IPS DF 19.7 (cell line): ENCODE measurements at regions not wholly inside any gene's neighbourhood (a gene's known extent, or its start where the extent isn't known, plus 50 kb on each side); places are given as distances from the start of the nearest gene placed in this dataset.
"Not testable (repeated sequence)": the region's sequence is repeated elsewhere in the genome, so short reads cannot be mapped to it uniquely, and the experiment has no call there.

ENCODE experiments used
- DNase-seq: peaks from one replicate; pipeline ENCODE4 v3.0.0-alpha.2; 2013; ENCODE audit warnings: low read depth, low spot score

DNA sequence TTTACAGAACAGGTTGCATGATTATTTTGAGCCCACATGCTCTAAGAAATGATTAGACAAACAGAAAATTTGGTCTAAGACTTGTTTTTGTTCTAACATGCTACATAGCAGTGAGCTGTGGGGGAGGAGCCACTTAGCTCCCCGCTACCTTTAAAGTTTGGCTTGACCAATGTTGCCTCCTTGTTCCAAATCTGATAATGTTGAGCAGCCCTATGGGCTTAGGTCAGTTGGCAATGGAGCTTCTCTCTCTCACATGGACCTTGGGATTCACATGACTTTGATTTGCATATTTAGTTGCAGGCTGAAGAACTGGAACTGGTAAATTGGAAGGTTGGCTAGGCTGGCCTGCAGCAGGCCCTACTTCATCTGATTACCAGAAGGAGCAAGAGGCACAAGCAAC, 116.4 kb downstream of the EBLN2 start:
- no peak for DNase-seq

- no peak for DNase-seq
Observed at GRCh38 chr3:73179601-73180000, 118.1 kb downstream of the EBLN2 start.

- DNase-seq: no peak
Observed at GRCh38 chr3:73186741-73187140, 125.3 kb downstream of the EBLN2 start.

DNA sequence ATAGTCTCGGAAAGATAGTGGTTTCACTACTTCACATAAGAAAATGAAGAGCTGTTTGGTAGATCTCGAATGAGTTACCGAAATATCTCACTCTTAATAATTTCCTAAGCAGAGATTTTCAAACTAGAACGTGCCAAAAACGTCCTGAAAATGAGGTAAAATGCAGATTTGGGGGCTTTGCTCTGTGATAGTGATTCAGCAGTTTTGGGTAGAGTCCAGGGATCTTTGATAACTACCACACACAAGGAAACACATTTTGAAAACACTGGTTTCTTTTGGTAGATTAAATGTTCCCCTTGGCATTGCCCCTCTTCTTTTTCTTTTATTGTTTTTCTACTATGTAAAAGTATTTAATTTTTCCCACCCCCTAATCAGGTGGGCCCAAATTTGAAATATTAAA, 125.9 kb downstream of the EBLN2 start:
- no peak for DNase-seq

DNA sequence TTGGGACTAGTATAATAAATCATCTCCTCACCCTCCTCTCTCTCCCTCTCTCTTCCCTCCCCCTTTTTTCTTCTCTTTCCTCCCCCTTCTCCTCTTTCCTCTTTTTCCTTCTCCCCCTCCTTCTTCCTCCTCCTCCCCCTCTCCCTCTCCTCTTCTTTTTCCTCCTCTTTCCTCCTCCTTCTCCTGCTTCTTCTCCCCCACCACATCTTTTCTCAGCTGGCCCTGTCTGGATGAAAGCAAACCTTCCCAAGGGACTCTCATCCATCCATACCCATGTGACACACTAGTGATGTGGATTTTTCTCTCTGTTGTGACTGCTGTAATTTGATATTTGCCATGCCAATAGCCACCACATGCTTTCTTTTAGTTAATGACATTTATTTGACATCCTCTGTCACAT, 127.2 kb downstream of the EBLN2 start:
- DNase-seq: no peak

DNA sequence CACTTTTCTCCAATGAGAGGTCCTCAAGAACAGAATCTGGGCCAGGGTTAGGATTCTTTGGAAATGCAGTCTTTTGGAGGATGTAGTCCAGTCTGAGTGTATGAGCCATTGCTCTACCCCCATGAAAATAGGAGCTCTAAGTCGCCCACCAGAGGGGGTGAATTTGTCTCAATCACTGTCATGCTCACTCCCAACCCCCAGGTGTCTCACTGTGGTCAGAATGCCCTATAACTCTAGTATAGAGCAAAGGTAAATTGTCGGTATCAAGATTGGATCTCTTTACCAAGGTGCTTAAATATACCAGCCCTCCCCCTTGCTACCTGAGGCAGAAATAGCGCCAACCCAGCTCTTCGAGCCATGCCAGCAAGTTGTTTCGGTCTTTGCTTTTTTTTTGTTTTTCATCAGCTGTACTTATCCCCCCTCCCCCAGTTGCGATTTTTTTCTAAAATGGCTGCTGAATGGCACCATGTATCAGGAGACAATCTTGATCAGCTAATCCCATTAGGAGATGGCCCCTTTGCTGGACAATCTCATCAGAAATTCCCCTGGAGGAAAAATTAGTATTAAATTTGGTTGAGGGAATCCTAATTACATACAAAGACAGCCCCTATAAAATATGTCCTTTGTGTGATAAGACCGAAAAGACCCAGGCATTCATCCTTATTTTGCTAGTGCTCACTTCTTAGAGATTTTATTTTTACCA, 130.7 kb downstream of the EBLN2 start:
- DNase-seq: peak; percentile 68

- DNase-seq: not testable (repeated sequence)
Observed at GRCh38 chr3:73193943-73194342, 132.5 kb downstream of the EBLN2 start.

GRCh38 chr3:73197187-73197586, 135.7 kb downstream of the EBLN2 start:
- no peak for DNase-seq

GRCh38 chr3:73203101-73203500, 141.6 kb downstream of the EBLN2 start:
- no peak for DNase-seq

DNA sequence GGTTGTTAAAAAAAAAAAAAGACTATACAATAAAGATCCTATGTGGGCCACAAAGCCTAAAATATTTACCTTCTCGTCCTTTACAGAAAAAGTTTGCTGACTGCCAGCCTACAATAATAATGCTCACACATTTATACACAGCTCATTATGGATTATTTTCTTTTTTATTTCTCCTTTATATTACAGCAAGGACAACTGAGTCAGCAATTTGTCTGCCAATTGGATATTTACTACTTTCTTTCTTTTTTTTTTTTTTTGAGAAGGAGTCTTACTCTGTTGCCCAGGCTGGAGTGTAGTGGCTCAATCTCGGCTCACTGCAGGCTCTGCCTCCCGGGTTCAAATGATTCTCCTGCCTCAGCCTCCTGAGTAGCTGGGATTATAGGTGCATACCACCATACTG, 142.2 kb downstream of the EBLN2 start:
- DNase-seq: no peak

DNA sequence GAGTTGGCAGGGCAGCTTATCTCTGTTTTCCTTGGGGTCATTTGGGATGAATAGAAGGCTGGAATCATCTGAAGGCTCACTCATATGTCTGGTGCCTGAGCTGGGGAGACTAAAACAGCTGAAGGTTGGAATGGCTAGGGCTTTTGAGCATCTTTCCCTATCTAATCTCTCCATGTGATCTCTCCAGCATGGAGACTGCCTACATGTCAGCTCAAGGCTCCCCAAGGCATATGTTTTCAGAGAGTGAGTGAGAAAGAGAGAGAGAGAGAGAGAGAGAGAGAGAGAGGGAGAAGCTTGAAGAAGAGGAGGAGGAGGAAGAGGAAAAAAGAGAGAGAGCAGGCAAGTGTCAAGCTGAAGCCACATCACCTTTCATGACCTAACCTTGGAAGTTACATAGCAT, 143.4 kb downstream of the EBLN2 start:
- no peak for DNase-seq

DNA sequence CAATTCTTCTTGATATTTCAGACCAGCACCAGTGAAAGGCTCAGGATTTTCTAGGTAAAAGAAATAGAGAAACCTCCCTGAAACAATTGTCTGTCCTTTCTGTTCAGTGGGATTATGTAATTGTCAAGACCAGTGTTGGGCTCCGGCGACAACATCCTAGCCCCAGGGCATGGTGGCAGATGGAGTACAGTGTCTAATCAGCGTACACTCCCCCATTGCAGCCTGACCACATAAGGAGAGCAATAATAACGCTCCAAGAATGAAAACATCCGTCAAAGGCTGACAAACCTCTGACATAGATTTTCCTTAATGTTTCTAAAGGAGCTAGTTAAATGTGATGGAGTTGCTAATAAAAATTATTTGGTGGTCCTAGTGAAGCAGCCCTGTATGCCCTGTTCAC, 144.6 kb downstream of the EBLN2 start:
- DNase-seq: no peak

DNA sequence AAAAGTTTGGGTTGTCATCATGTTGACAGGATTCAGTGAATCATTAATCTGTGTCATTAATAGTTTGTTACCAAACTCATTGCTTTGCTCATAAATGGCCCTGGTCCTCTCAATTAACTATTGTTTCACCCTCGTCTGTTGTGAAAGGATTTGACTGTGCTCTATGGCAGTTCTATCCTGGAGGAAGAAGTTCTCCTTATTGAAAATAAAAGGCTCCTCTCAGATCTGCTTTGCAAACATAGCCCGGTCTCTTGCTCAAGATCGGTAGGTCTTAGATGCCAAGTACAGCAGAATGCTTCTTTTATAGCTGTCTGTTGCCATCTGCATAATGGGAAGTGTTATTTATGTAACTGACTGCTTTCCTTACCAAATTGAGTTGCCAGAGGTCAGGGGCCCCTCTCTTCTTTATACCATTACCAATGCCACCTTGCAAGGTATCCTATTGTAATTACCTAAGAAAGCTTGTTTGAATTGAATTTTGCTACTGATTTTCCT, 146.5 kb downstream of the EBLN2 start:
- DNase-seq: no peak

- no peak for DNase-seq
Observed at GRCh38 chr3:73210759-73211158, 149.3 kb downstream of the EBLN2 start.

- DNase-seq: no peak
Observed at GRCh38 chr3:73212683-73213082, 151.2 kb downstream of the EBLN2 start.

- DNase-seq: no peak
Observed at GRCh38 chr3:73213896-73214295, 152.4 kb downstream of the EBLN2 start.

DNA sequence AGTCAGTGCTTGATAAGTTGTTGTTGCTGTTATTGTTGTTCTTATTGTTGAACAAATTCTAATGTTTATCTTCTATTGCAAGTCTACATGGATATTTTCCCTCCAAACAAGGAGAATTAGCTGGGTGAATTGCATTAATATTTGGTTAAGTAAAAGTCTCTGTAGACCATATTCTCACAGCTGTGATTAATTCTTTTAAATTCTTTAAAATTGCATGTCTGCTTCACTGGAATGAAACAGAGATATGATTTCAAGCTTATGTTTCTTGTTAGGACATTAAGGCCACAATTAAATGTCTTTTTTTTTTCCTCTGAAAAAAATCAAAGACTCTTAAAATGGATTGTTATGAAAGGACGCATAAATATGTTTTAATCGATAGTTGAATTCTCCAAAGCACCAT, 153.4 kb downstream of the EBLN2 start:
- no peak for DNase-seq

DNA sequence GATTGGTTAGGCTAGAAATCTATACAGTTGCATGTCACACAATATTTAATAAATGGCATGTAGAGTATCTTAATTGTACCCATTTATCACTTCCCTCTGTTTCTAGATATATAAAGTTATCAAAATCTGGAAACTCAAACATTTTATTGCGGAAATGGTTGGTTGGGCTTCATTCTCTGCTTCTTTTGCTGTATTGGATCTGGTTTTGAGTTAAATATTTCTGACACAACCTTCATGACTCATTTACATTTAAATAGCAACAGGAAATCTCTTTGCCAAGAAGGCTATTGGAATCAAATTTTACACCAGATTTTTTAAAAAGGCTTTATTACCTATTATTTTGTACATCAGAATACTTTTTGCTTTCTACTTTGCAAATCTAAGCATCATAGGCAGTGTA, 153.8 kb downstream of the EBLN2 start:
- DNase-seq: no peak

GRCh38 chr3:73215901-73216300, 154.4 kb downstream of the EBLN2 start:
- DNase-seq: no peak

DNA sequence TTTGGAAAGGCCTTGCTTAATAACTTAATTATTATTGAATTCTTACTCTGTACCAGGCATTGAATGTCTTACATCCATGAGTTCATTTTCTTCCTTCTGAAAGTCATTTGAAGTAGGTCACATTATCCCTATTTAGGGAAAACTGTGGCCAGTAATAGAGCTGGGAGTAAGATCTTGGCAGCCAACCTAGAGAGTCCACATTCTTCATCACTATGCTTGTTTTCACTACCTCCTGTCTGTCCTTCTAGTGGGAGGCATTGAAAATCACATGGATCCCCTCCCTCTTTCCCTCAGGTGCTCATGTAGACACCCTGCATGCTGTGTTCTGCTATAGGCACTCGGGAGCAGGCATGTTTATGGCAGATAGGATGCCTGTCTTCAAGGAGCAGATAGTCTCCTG, 154.9 kb downstream of the EBLN2 start:
- no peak for DNase-seq

- no peak for DNase-seq
Observed at GRCh38 chr3:73222126-73222525, 160.7 kb downstream of the EBLN2 start.

DNA sequence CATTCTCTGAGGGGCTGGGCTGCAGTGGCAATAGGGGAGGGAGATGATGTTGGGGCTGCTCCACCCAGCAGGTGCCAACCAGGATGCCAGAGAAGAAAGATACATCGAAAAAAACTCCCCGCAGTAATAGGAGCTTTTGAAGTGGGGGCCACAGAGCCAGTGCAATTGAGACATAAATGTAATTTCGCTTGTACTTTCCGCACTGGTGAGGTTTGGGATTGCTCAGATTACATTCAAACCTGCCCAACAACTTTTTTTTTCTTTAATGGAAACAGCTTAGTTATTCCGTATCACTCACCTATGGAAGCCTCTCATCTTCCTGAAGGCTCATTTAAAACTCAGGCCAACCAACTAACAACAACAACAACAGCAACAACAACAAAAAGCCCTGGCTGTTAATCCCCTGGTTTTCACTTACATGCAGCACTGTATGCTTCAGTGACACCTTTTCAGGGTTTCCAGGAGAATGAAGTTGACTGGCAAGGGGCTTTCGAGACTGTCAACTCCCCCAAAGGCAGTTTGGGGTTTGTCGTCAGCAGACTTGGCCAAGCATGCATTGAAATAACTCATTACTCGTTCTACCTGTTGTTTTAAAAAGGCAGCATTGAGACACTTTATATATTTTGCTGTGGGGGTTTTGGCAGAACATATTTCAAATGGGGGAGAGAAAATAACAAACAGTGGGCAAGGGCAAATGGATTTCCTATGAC, 163.8 kb downstream of the EBLN2 start:
- DNase-seq: no peak

DNA sequence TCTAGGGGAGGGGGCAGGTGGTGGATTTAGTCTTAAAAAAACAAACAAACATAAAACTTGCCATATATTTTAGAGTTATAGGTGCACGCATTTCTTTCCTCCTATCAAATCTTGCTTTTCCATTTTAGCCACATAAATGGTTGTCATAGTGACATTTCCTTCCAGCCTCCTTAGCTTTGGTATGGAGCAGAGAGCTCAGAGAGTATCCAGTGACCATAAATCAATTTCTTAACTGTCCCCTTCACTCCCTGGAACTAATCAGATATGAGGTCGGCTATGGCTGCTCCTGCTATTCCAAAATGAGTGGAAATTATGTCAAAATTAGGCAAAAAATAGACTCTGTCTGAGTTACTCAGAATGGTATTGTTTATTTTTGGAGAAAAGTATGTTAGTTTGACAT, 164.5 kb downstream of the EBLN2 start:
- DNase-seq: no peak
